TTC549 (cell line): ENCODE measurements at regions not wholly inside any gene's neighbourhood (a gene's known extent, or its start where the extent isn't known, plus 50 kb on each side); places are given as distances from the start of the nearest gene placed in this dataset.
"Not testable (repeated sequence)": the region's sequence is repeated elsewhere in the genome, so short reads cannot be mapped to it uniquely, and the experiment has no call there.

Experiments
- FAIRE-seq: peaks from 2 replicates; lab custom pipeline; 2012; peaks lifted over from hg19 to GRCh38; lab: Jason Lieb, UNC

GRCh38 chr2:64795024-64795592 is 141.4 kb upstream of the SERTAD2 start:
- no peak for FAIRE-seq

GRCh38 chr2:64796926-64797325 is 143.2 kb upstream of the SERTAD2 start:
- FAIRE-seq = no peak

GRCh38 chr2:64797881-64798575 is 144.3 kb upstream of the SERTAD2 start:
- FAIRE-seq = no peak

GRCh38 chr2:64799592-64800252 is 146.0 kb upstream of the SERTAD2 start:
- no peak for FAIRE-seq

- no peak for FAIRE-seq
Measured at GRCh38 chr2:64803776-64804175, 150.1 kb upstream of the SERTAD2 start.

GRCh38 chr2:64804651-64805050 is 150.9 kb upstream of the SERTAD2 start:
- FAIRE-seq = no peak

- no peak for FAIRE-seq
Measured at GRCh38 chr2:64807417-64807816, 153.7 kb upstream of the SERTAD2 start.

GRCh38 chr2:64808092-64808491 is 154.4 kb upstream of the SERTAD2 start:
- no peak for FAIRE-seq

- FAIRE-seq = no peak
Measured at GRCh38 chr2:64808754-64809153, 155.0 kb upstream of the SERTAD2 start.

GRCh38 chr2:64809216-64809615 is 155.5 kb upstream of the SERTAD2 start:
- FAIRE-seq = no peak

GRCh38 chr2:64812285-64812684 is 158.6 kb upstream of the SERTAD2 start:
- FAIRE-seq = no peak

GRCh38 chr2:64814007-64814406 is 160.3 kb upstream of the SERTAD2 start:
- no peak for FAIRE-seq

- not testable (repeated sequence) for FAIRE-seq
Measured at GRCh38 chr2:64816526-64816925, 162.8 kb upstream of the SERTAD2 start.

- no peak for FAIRE-seq
Measured at GRCh38 chr2:64817453-64817852, 163.7 kb upstream of the SERTAD2 start.

GRCh38 chr2:64818664-64819060 is 164.9 kb upstream of the SERTAD2 start:
- FAIRE-seq = no peak

GRCh38 chr2:64819361-64819760 is 165.6 kb upstream of the SERTAD2 start:
- no peak for FAIRE-seq

GRCh38 chr2:64819774-64820688 is 166.3 kb upstream of the SERTAD2 start:
- no peak for FAIRE-seq

GRCh38 chr2:64820901-64821300 is 167.2 kb upstream of the SERTAD2 start:
- FAIRE-seq = no peak

GRCh38 chr2:64823794-64824193 is 165.4 kb upstream of the SLC1A4 start:
- no peak for FAIRE-seq

- FAIRE-seq = no peak
Measured at GRCh38 chr2:64825831-64826491, 163.2 kb upstream of the SLC1A4 start.

- FAIRE-seq = no peak
Measured at GRCh38 chr2:64826703-64827102, 162.5 kb upstream of the SLC1A4 start.

GRCh38 chr2:64828261-64828660 is 160.9 kb upstream of the SLC1A4 start:
- no peak for FAIRE-seq
